GM12878 (cell line): ENCODE measurements at regions not wholly inside any gene's neighbourhood (a gene's known extent, or its start where the extent isn't known, plus 50 kb on each side); places are given as distances from the start of the nearest gene placed in this dataset.

Source experiments
- ATAC-seq: fragments of 200-7000 bp; cut with Tn5 transposase; 3 replicates; pipeline ENCODE4 v1.9.1; 2020; ENCODE audit warnings: mild to moderate bottlenecking, moderate library complexity
- BruUV-seq: library from RNA; stranded (reverse); fragments of 400-500 nt; replicated peaks from 2 replicates; lab custom pipeline; 2021; lab: Mats Ljungman, UMichigan
- CTCF ChIA-PET: fragments of 300-600 bp; sonication (Branson Sonifier 250); formaldehyde crosslinking; extraction: SDS; loops from one replicate; lab custom pipeline; 2021; ENCODE audit warnings: inconsistent platforms; lab: Yijun Ruan, JAX
- POLR2A ChIA-PET: fragments of 350-600 bp; formaldehyde crosslinking; extraction: SDS; loops from one replicate; lab custom pipeline; 2021; ENCODE audit warnings: inconsistent platforms; lab: Charles Lee
- RAD21 ChIA-PET: fragments of 300-600 bp; sonication (Branson Sonifier 250); formaldehyde crosslinking; loops from one replicate; lab custom pipeline; 2023; ENCODE audit warnings: antibody characterized with exemption; ENCODE audit not compliant: unreplicated experiment; lab: Charles Lee
- SMC1A ChIA-PET: fragments of 300-600 bp; sonication (Branson Sonifier 250); formaldehyde crosslinking; loops from one replicate; lab custom pipeline; 2023; ENCODE audit not compliant: unreplicated experiment, uncharacterized antibody; lab: Charles Lee
- DNase-seq: peaks from one replicate; pipeline ENCODE4 v3.0.0-alpha.2; 2011; ENCODE audit warnings: low read depth, low spot score
- FAIRE-seq: peaks from 3 replicates; lab custom pipeline; 2011; peaks lifted over from hg19 to GRCh38; lab: Jason Lieb, UNC
- H2AFZ ChIP-seq: 2 replicates; pipeline ENCODE4 v1.6.0; 2011; ENCODE audit warnings: low read depth, low read length, control low read depth; ENCODE audit not compliant: control insufficient read depth
- H3K27ac ChIP-seq: 2 replicates; pipeline ENCODE4 v1.5.1; 2011; ENCODE audit warnings: control low read depth; ENCODE audit not compliant: control insufficient read depth, insufficient read depth
- H3K27me3 ChIP-seq, 2 experiments: replicated peaks in 1 of 2; 2 replicates each; pipeline versions ENCODE4 v1.6.0 to v1.6.1; 2011; ENCODE audit warnings: low read length in 1 of 2; ENCODE audit not compliant: control insufficient read depth in 2 of 2, insufficient read depth in 2 of 2
- H3K36me3 ChIP-seq, 2 experiments: 2 replicates each; pipeline ENCODE4 v1.5.1; 2011; ENCODE audit warnings: low read length in 1 of 2; ENCODE audit not compliant: control insufficient read depth in 2 of 2, insufficient read depth in 2 of 2
- H3K4me1 ChIP-seq: 2 replicates; pipeline ENCODE4 v1.6.1; 2011; ENCODE audit warnings: mild to moderate bottlenecking, low read length, moderate library complexity, mixed read lengths; ENCODE audit not compliant: control insufficient read depth, insufficient read depth
- H3K4me2 ChIP-seq: 2 replicates; pipeline ENCODE4 v1.6.0; 2011; ENCODE audit warnings: control low read depth; ENCODE audit not compliant: control insufficient read depth, insufficient read depth
- H3K4me3 ChIP-seq: fragments of 200-600 bp; sonication (generic); 2 replicates; pipeline ENCODE4 v1.5.1; 2016
- H3K79me2 ChIP-seq: 2 replicates; pipeline ENCODE4 v1.6.0; 2011; ENCODE audit warnings: low read length; ENCODE audit not compliant: control insufficient read depth, insufficient read depth
- H3K9ac ChIP-seq: 2 replicates; pipeline ENCODE4 v1.8.0; 2011; ENCODE audit warnings: low read length, control low read depth, mixed read lengths; ENCODE audit not compliant: control insufficient read depth, insufficient read depth
- H3K9me3 ChIP-seq: replicated peaks from 3 replicates; pipeline ENCODE4 v1.5.1; 2011; ENCODE audit warnings: mild to moderate bottlenecking, low read length; ENCODE audit not compliant: control insufficient read depth, insufficient read depth
- H4K20me1 ChIP-seq: 2 replicates; pipeline ENCODE4 v1.6.0; 2011; ENCODE audit not compliant: control insufficient read depth, insufficient read depth
- BHLHE40 ChIP-seq, 2 experiments: fragments of 450-650 bp in 1 of 2; IDR thresholded peaks; 2 replicates each; pipeline ENCODE4 v1.6.1; 2011 to 2017; ENCODE audit warnings: low read depth in 2 of 2, borderline replicate concordance in 1 of 2, improper control_type of control experiment in 1 of 2, low read length in 1 of 2, mild to moderate bottlenecking in 1 of 2
- CBFB ChIP-seq: IDR thresholded peaks from 2 replicates; pipeline ENCODE4 v1.6.1; 2016; ENCODE audit warnings: antibody characterized with exemption, low read depth
- MTA2 ChIP-seq: fragments of 450-650 bp; IDR thresholded peaks from 2 replicates; pipeline ENCODE4 v1.6.1; 2016; ENCODE audit warnings: low read depth, mild to moderate bottlenecking, moderate library complexity
- NFIC ChIP-seq: IDR thresholded peaks from 2 replicates; pipeline ENCODE4 v1.6.1; 2012; ENCODE audit warnings: low read depth, mild to moderate bottlenecking, inconsistent platforms, low read length, moderate library complexity
- PAX5 ChIP-seq: IDR thresholded peaks from 2 replicates; pipeline ENCODE4 v1.6.1; 2011; ENCODE audit warnings: low read depth, low read length, borderline replicate concordance
- POLR2AphosphoS2 ChIP-seq: IDR thresholded peaks from 2 replicates; pipeline ENCODE4 v1.6.1; 2011; ENCODE audit warnings: low read depth, mild to moderate bottlenecking, low read length, improper control_type of control experiment, moderate library complexity
- POU2F2 ChIP-seq: IDR thresholded peaks from 3 replicates; pipeline ENCODE4 v1.6.1; 2011; ENCODE audit warnings: low read depth, mild to moderate bottlenecking, low read length, borderline replicate concordance
- WRNIP1 ChIP-seq: IDR thresholded peaks from 2 replicates; pipeline ENCODE4 v1.6.1; 2011; ENCODE audit warnings: low read depth, low read length, improper control_type of control experiment, borderline replicate concordance
- WGBS: methylation state at CpG from one replicate; pipeline ENCODE4 v1.1.6; 2016; ENCODE audit warnings: low lambda C conversion rate; ENCODE audit not compliant: insufficient replicate concordance, insufficient coverage; ENCODE audit errors: missing lambda C conversion rate; 5-methylcytosine and 5-hydroxymethylcytosine counted together
- in situ Hi-C: fragments of 300-500 bp; cut with MboI; formaldehyde crosslinking; loops from 9 replicates; pipeline ENCODE4 v1.14.3; 2018; ENCODE audit warnings: mixed read lengths
- intact Hi-C: fragments of 100-400 bp; cut with micrococcal nuclease; formaldehyde crosslinking; loops from one replicate; pipeline ENCODE4 v1.14.2; 2022; ENCODE audit not compliant: unreplicated experiment
- TF ChIP-seq, protein P1 (sequence below): IDR thresholded peaks from 2 replicates; pipeline ENCODE4 v1.6.1; 2012; ENCODE audit warnings: improper control_type of control experiment, low read depth, low read length; ENCODE audit not compliant: insufficient replicate concordance
- TF ChIP-seq, protein P2 (sequence below): IDR thresholded peaks from 2 replicates; pipeline ENCODE4 v1.6.1; 2012; ENCODE audit warnings: low read depth, low read length, improper control_type of control experiment

GRCh38 chr13:106768991-106769390 is 201.1 kb upstream of the ARGLU1 start (continued):
- TF ChIP-seq, protein P1, sequence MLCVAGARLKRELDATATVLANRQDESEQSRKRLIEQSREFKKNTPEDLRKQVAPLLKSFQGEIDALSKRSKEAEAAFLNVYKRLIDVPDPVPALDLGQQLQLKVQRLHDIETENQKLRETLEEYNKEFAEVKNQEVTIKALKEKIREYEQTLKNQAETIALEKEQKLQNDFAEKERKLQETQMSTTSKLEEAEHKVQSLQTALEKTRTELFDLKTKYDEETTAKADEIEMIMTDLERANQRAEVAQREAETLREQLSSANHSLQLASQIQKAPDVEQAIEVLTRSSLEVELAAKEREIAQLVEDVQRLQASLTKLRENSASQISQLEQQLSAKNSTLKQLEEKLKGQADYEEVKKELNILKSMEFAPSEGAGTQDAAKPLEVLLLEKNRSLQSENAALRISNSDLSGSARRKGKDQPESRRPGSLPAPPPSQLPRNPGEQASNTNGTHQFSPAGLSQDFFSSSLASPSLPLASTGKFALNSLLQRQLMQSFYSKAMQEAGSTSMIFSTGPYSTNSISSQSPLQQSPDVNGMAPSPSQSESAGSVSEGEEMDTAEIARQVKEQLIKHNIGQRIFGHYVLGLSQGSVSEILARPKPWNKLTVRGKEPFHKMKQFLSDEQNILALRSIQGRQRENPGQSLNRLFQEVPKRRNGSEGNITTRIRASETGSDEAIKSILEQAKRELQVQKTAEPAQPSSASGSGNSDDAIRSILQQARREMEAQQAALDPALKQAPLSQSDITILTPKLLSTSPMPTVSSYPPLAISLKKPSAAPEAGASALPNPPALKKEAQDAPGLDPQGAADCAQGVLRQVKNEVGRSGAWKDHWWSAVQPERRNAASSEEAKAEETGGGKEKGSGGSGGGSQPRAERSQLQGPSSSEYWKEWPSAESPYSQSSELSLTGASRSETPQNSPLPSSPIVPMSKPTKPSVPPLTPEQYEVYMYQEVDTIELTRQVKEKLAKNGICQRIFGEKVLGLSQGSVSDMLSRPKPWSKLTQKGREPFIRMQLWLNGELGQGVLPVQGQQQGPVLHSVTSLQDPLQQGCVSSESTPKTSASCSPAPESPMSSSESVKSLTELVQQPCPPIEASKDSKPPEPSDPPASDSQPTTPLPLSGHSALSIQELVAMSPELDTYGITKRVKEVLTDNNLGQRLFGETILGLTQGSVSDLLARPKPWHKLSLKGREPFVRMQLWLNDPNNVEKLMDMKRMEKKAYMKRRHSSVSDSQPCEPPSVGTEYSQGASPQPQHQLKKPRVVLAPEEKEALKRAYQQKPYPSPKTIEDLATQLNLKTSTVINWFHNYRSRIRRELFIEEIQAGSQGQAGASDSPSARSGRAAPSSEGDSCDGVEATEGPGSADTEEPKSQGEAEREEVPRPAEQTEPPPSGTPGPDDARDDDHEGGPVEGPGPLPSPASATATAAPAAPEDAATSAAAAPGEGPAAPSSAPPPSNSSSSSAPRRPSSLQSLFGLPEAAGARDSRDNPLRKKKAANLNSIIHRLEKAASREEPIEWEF = no peak
- TF ChIP-seq CBFB (no peak), MTA2 (no peak)
- TF ChIP-seq, all 136 proteins: peak for 0

GRCh38 chr13:106762708-106763107 is 194.8 kb upstream of the ARGLU1 start:
- ChIA-PET SMC1A (no interaction called here), POLR2A (no interaction called here), CTCF (no interaction called here), RAD21 (no interaction called here)
- ATAC-seq (no peak), FAIRE-seq (no peak), DNase-seq (no peak)
- Histone ChIP-seq H3K4me3 (no peak overlapping the region), H3K9me3 (no peaks in the 10 kb centered on the region), H2AFZ (no peak overlapping the region), H3K27me3 (no peaks in the 10 kb centered on the region), H3K79me2 (no peaks in the 10 kb centered on the region), H3K9ac (no peak overlapping the region), H4K20me1 (no peaks in the 10 kb centered on the region), H3K36me3 (no peaks in the 10 kb centered on the region), H3K4me2 (no peak overlapping the region), H3K4me1 (no peaks in the 10 kb centered on the region), H3K27ac (no peak overlapping the region)
- 58% methylated on average over 3 of the region's 3 CpGs for WGBS
- intact Hi-C loops (no loop called here), in situ Hi-C loops (no loop called here)
- TF ChIP-seq PAX5 = no peak
- TF ChIP-seq BHLHE40 (IDR thresholded peaks at IDR 0.05; ENCODE audit: borderline replicate concordance in 1 of 2, low read depth in 2 of 2, low read length in 1 of 2) = no peak
- TF ChIP-seq POU2F2 = no peak
- TF ChIP-seq WRNIP1 = no peak
- TF ChIP-seq, protein P2, sequence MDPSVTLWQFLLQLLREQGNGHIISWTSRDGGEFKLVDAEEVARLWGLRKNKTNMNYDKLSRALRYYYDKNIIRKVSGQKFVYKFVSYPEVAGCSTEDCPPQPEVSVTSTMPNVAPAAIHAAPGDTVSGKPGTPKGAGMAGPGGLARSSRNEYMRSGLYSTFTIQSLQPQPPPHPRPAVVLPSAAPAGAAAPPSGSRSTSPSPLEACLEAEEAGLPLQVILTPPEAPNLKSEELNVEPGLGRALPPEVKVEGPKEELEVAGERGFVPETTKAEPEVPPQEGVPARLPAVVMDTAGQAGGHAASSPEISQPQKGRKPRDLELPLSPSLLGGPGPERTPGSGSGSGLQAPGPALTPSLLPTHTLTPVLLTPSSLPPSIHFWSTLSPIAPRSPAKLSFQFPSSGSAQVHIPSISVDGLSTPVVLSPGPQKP = no peak
- no peak for TF ChIP-seq POLR2AphosphoS2
- TF ChIP-seq NFIC = no peak
- BruUV-seq = no TSS peak
